H9 (cell line): ENCODE measurements at regions not wholly inside any gene's neighbourhood (a gene's known extent, or its start where the extent isn't known, plus 50 kb on each side); places are given as distances from the start of the nearest gene placed in this dataset.

Experiments used
- DNase-seq: peaks from one replicate; pipeline ENCODE4 v3.0.0-alpha.2; 2017
- H2AFZ ChIP-seq: one replicate; pipeline ENCODE4 v1.6.1; 2013; ENCODE audit warnings: mild to moderate bottlenecking, low read length, control low read depth, moderate library complexity
- H2AK5ac ChIP-seq: 2 replicates; pipeline ENCODE4 v1.6.1; 2013; ENCODE audit warnings: low read length, control low read depth, mixed read lengths; ENCODE audit not compliant: insufficient read length
- H2BK120ac ChIP-seq: one replicate; pipeline ENCODE4 v1.6.1; 2013; ENCODE audit warnings: low read depth, mild to moderate bottlenecking, low read length, control low read depth, inconsistent platforms; ENCODE audit not compliant: poor library complexity, severe bottlenecking
- H2BK12ac ChIP-seq: 2 replicates; pipeline ENCODE4 v1.6.1; 2013; ENCODE audit warnings: low read length, control low read depth, mixed read lengths, low read depth; ENCODE audit not compliant: insufficient read length
- H2BK15ac ChIP-seq: 2 replicates; pipeline ENCODE4 v1.6.1; 2013; ENCODE audit warnings: low read depth, low read length, control low read depth
- H2BK20ac ChIP-seq: one replicate; pipeline ENCODE4 v1.6.1; 2013; ENCODE audit warnings: low read depth, mild to moderate bottlenecking, low read length, control low read depth, inconsistent platforms; ENCODE audit not compliant: poor library complexity, severe bottlenecking
- H2BK5ac ChIP-seq: 2 replicates; pipeline ENCODE4 v1.6.1; 2013; ENCODE audit warnings: low read length, control low read depth, mixed read lengths; ENCODE audit not compliant: insufficient read length
- H3K14ac ChIP-seq: 2 replicates; pipeline ENCODE4 v1.6.1; 2013; ENCODE audit warnings: low read length, control low read depth; ENCODE audit not compliant: insufficient read depth
- H3K18ac ChIP-seq: 2 replicates; pipeline ENCODE4 v1.6.1; 2013; ENCODE audit warnings: low read depth, mild to moderate bottlenecking, mixed read lengths, low read length, control low read depth; ENCODE audit not compliant: insufficient read length
- H3K23ac ChIP-seq: 2 replicates; pipeline ENCODE4 v1.6.1; 2013; ENCODE audit warnings: low read length, control low read depth, mixed read lengths, low read depth; ENCODE audit not compliant: insufficient read length
- H3K23me2 ChIP-seq: 2 replicates; pipeline ENCODE4 v1.6.1; 2013; ENCODE audit warnings: low read depth, mild to moderate bottlenecking, mixed read lengths, low read length, control low read depth; ENCODE audit not compliant: insufficient read length, poor library complexity, severe bottlenecking
- H3K27ac ChIP-seq: 2 replicates; pipeline ENCODE4 v1.5.1; 2013; ENCODE audit warnings: low read length, control low read depth, mixed read lengths, low read depth; ENCODE audit not compliant: insufficient read length
- H3K27me3 ChIP-seq: 2 replicates; pipeline ENCODE4 v1.6.1; 2013; ENCODE audit warnings: low read length, control low read depth, inconsistent platforms; ENCODE audit not compliant: insufficient read depth
- H3K4ac ChIP-seq: 2 replicates; pipeline ENCODE4 v1.6.1; 2013; ENCODE audit warnings: low read depth, mild to moderate bottlenecking, control low read depth, inconsistent platforms, low read length, moderate library complexity
- H3K4me1 ChIP-seq: 2 replicates; pipeline ENCODE4 v1.6.1; 2013; ENCODE audit warnings: low read length, control low read depth, inconsistent platforms; ENCODE audit not compliant: insufficient read depth
- H3K4me2 ChIP-seq: 2 replicates; pipeline ENCODE4 v1.6.1; 2013; ENCODE audit warnings: low read length, control low read depth, mixed read lengths; ENCODE audit not compliant: insufficient read length, insufficient read depth
- H3K56ac ChIP-seq: 2 replicates; pipeline ENCODE4 v1.6.1; 2013; ENCODE audit warnings: low read depth, mild to moderate bottlenecking, mixed read lengths, low read length, control low read depth; ENCODE audit not compliant: insufficient read length
- H3K79me1 ChIP-seq: 2 replicates; pipeline ENCODE4 v1.6.1; 2013; ENCODE audit warnings: low read depth, mild to moderate bottlenecking, moderate library complexity, low read length, control low read depth, inconsistent platforms; ENCODE audit not compliant: insufficient read depth, poor library complexity, severe bottlenecking
- H3K79me2 ChIP-seq: 2 replicates; pipeline ENCODE4 v1.6.1; 2013; ENCODE audit warnings: low read length, control low read depth, inconsistent platforms; ENCODE audit not compliant: insufficient read depth
- H3K9ac ChIP-seq: 2 replicates; pipeline ENCODE4 v1.6.1; 2013; ENCODE audit warnings: low read length, control low read depth, mixed read lengths; ENCODE audit not compliant: insufficient read length; ENCODE audit errors: extremely low read depth
- H3K9me3 ChIP-seq: one replicate; pipeline ENCODE4 v1.6.1; 2013; ENCODE audit warnings: low read depth, low read length, inconsistent platforms; ENCODE audit not compliant: control insufficient read depth
- H3T11ph ChIP-seq: one replicate; pipeline ENCODE4 v1.6.1; 2013; ENCODE audit warnings: mild to moderate bottlenecking, low read length, control low read depth, inconsistent platforms
- H4K20me1 ChIP-seq: one replicate; pipeline ENCODE4 v1.6.1; 2013; ENCODE audit not compliant: control insufficient read depth, insufficient read length, insufficient read depth
- H4K5ac ChIP-seq: 2 replicates; pipeline ENCODE4 v1.6.1; 2013; ENCODE audit warnings: low read depth, mild to moderate bottlenecking, mixed read lengths, low read length, control low read depth; ENCODE audit not compliant: insufficient read length
- H4K8ac ChIP-seq: replicated peaks from 2 replicates; pipeline ENCODE4 v1.6.1; 2013; ENCODE audit warnings: low read length, control low read depth, mixed read lengths, low read depth; ENCODE audit not compliant: insufficient read length
- H4K91ac ChIP-seq: 2 replicates; pipeline ENCODE4 v1.6.1; 2013; ENCODE audit warnings: low read depth, mild to moderate bottlenecking, moderate library complexity, mixed read lengths, low read length, control low read depth; ENCODE audit not compliant: insufficient read length
- H3K27ac Mint-ChIP-seq, 3 experiments: 2 replicates in 2 of 3; 3 replicates in 1 of 3; pipeline ENCODE4 v1.8.0; 2020 to 2021; ENCODE audit warnings: mixed read lengths in 3 of 3, mild to moderate bottlenecking in 1 of 3, moderate library complexity in 1 of 3
- H3K27me3 Mint-ChIP-seq: 2 replicates; pipeline ENCODE4 v1.8.0; 2021; ENCODE audit warnings: low read depth, mild to moderate bottlenecking, moderate library complexity, mixed read lengths
- H3K36me3 Mint-ChIP-seq, 3 experiments: 2 replicates in 2 of 3; 3 replicates in 1 of 3; pipeline ENCODE4 v1.8.0; 2020 to 2021; ENCODE audit warnings: low read depth in 3 of 3, mixed read lengths in 3 of 3; ENCODE audit not compliant: insufficient read depth in 1 of 3
- H3K4me1 Mint-ChIP-seq, 2 experiments: 2 replicates each; pipeline ENCODE4 v1.8.0; 2020; ENCODE audit warnings: mixed read lengths in 2 of 2
- H3K4me3 Mint-ChIP-seq, 2 experiments: 2 replicates in 1 of 2; 3 replicates in 1 of 2; pipeline ENCODE4 v1.8.0; 2020 to 2021; ENCODE audit warnings: mild to moderate bottlenecking in 2 of 2, mixed read lengths in 2 of 2, moderate library complexity in 1 of 2
- H3K9me3 Mint-ChIP-seq, 2 experiments: 2 replicates in 1 of 2; 3 replicates in 1 of 2; pipeline ENCODE4 v1.8.0; 2020; ENCODE audit warnings: mild to moderate bottlenecking in 2 of 2, mixed read lengths in 2 of 2, moderate library complexity in 1 of 2
- WGBS: extraction: QIAGEN DNeasy Blood & Tissue Kit; methylation state at CpG from one replicate; pipeline ENCODE4 v1.1.7; 2013; ENCODE audit warnings: missing lambda C conversion rate, low lambda C conversion rate, mixed read lengths; ENCODE audit not compliant: insufficient read length; ENCODE audit errors: extremely low coverage; 5-methylcytosine and 5-hydroxymethylcytosine counted together
- TF ChIP-seq, protein P1 (sequence below): fragments of 200-600 bp; sonication (generic); conservative IDR thresholded peaks from 3 replicates; pipeline ENCODE4 v1.8.0; 2021; ENCODE audit warnings: antibody characterized with exemption, mild to moderate bottlenecking

DNA sequence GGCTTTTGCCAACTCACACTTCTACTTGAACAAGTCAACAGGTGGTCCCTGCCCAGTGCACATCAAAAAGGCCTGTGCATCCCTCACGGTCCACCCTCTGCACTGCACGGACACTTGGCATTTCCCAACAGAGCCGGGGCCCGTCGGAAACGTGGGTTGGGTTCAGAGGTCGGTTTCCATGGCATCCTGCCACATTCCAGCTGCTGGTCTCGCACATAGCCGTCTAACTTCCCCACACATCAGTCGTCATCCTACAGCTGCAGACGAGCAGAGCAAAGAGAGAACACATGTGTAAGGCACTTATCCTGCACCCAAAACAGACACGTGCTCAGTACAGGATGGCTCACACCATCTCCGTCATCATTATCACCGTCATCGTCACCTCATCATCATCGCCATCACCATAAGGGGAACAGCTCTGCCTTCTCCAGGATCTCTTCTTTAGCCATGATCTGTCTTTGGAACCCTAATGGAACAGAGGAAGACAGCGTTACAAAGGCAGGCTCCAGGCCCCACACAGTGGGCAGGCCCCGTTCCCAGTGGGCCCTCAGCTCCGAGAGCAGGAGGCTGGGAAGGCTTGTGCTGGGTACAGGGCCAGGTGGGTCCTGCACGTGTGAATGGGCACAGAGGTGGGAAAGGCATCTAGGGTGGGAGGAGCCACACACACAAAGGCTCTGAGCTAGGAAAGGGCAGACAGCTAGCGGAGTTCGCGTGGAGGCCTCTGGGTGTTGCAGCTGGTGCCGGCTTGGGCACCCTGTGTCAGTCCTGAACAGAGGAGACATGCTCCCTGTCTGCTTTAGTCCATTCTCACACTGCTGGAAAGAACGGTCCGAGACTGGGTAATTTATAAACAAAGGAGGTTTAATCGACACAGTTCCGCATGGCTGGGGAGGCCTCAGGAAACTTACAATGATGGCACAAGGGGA, 170.8 kb upstream of the SOX1 start:
- no peaks in the 10 kb centered on the region for H4K20me1 ChIP-seq
- Mint-ChIP-seq H3K36me3 (no peaks in the 10 kb centered on the region; a peak in 1 of 7 replicates), H3K27me3 (peaks cover 66% of the 10 kb centered on the region), H3K4me1 (peaks cover 24 to 28% of the 10 kb centered on the region in 2 experiments), H3K4me3 (no peak overlapping the region), H3K9me3 (peaks cover 0 to 2% of the 10 kb centered on the region in 2 experiments; a peak in 2 of 5 replicates), H3K27ac (peak overlapping the region in 1 of 3 experiments; percentile 92; a peak in 1 of 7 replicates)
- peaks cover 3% of the 10 kb centered on the region; the same call in 1 of the 2 replicates for H3K27me3 ChIP-seq
- no peak overlapping the region for H2BK15ac ChIP-seq
- H2AFZ ChIP-seq: no peak overlapping the region
- no peak overlapping the region for H2BK20ac ChIP-seq
- H2BK12ac ChIP-seq: no peak overlapping the region
- H4K5ac ChIP-seq: no peak overlapping the region
- no peak overlapping the region for H3K23ac ChIP-seq
- no peak overlapping the region for H4K91ac ChIP-seq
- H3K4ac ChIP-seq: no peak overlapping the region
- no peak overlapping the region for H3K27ac ChIP-seq
- H3K18ac ChIP-seq: no peak overlapping the region
- H3K14ac ChIP-seq: no peak overlapping the region
- H3K79me2 ChIP-seq: no peaks in the 10 kb centered on the region
- no peak overlapping the region for H4K8ac ChIP-seq
- no peak overlapping the region for H2BK5ac ChIP-seq
- TF ChIP-seq, protein P1, sequence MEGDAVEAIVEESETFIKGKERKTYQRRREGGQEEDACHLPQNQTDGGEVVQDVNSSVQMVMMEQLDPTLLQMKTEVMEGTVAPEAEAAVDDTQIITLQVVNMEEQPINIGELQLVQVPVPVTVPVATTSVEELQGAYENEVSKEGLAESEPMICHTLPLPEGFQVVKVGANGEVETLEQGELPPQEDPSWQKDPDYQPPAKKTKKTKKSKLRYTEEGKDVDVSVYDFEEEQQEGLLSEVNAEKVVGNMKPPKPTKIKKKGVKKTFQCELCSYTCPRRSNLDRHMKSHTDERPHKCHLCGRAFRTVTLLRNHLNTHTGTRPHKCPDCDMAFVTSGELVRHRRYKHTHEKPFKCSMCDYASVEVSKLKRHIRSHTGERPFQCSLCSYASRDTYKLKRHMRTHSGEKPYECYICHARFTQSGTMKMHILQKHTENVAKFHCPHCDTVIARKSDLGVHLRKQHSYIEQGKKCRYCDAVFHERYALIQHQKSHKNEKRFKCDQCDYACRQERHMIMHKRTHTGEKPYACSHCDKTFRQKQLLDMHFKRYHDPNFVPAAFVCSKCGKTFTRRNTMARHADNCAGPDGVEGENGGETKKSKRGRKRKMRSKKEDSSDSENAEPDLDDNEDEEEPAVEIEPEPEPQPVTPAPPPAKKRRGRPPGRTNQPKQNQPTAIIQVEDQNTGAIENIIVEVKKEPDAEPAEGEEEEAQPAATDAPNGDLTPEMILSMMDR: no peak
- 0 out of 2 replicates have a peak, but pooled peaks cover 3% of the 10 kb centered on the region for H3K4me1 ChIP-seq
- peak; percentile 34 for DNase-seq
- H2AK5ac ChIP-seq: no peak overlapping the region
- no peak overlapping the region for H3K9ac ChIP-seq
- H3K4me2 ChIP-seq: no peak overlapping the region
- H3T11ph ChIP-seq: no peak overlapping the region
- whole genome bisulfite sequencing: no CpG with 5 or more reads among the region's 28 CpGs
- no peak overlapping the region for H3K56ac ChIP-seq
- H3K79me1 ChIP-seq: no peaks in the 10 kb centered on the region
- no peaks in the 10 kb centered on the region for H3K9me3 ChIP-seq
- peaks cover 13% of the 10 kb centered on the region for H3K23me2 ChIP-seq
- H2BK120ac ChIP-seq: no peak overlapping the region
